HG03575 (cell line): ENCODE measurements at regions not wholly inside any gene's neighbourhood (a gene's known extent, or its start where the extent isn't known, plus 50 kb on each side); places are given as distances from the start of the nearest gene placed in this dataset.

Experiments used
- ATAC-seq: cut with Tn5 transposase; IDR thresholded peaks from one replicate; pipeline ENCODE4 v1.9.1; 2021; ENCODE audit not compliant: unreplicated experiment, insufficient number of reproducible peaks, low FRiP score; ENCODE audit errors: extremely low read depth

DNA sequence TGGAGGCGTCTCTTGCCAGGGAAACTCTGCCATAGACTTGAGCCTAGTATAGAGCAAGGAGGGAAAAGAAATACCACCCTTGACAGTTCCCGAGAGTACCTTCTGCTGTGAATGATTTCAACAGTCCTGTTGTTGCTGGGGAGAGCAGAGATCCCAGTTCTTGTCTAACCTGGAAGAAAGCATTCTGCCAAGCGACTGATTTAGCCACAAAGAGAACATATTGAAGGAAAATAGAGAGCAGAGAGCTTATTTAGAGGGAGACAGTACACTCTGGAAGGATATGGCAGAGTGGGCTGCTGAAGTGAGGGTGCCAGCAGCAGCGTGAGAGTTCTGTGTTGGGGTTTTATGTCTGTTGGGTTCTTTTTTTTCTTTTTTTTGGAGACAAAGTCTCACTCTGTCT, 966.9 kb upstream of the TMEM132C start:
- ATAC-seq: no peak

DNA sequence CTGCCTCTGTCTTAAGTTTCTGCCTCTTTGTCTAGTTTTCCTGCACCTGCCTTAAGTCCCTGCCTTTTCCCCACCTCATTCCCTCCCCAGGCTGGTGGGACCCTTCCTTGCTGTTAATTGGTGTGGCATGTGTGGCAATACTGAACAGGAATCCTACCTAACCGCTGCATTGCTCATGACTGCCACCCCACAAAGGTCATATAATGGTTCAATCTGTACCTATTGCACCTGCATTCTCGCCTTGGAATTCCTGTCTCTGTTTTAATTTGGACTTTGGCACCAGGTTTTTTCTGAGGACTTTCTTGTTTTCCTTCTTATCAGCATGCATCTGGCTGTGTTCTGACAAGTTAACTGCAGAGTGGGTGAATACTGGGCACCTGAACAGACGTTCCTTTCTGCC, 966.2 kb upstream of the TMEM132C start:
- ATAC-seq: no peak

DNA sequence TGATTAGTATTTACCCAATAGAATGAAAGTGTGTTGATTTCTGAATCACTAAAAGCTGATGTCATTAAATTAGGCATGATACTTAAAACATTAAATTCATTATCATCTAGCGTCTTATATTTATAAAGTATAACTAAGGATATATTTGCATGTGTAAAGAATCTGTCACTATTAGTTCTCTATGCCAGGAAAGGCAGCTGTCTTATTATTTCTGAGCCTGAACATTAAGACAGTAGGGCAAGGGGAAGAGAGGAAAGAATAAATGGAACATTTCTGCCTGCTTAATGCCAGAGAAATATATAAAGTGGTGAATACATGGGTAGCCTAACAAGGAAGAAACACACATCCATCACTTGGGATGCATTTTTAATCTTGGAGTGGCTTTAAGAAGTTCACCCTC, 965.1 kb upstream of the TMEM132C start:
- ATAC-seq: no peak

DNA sequence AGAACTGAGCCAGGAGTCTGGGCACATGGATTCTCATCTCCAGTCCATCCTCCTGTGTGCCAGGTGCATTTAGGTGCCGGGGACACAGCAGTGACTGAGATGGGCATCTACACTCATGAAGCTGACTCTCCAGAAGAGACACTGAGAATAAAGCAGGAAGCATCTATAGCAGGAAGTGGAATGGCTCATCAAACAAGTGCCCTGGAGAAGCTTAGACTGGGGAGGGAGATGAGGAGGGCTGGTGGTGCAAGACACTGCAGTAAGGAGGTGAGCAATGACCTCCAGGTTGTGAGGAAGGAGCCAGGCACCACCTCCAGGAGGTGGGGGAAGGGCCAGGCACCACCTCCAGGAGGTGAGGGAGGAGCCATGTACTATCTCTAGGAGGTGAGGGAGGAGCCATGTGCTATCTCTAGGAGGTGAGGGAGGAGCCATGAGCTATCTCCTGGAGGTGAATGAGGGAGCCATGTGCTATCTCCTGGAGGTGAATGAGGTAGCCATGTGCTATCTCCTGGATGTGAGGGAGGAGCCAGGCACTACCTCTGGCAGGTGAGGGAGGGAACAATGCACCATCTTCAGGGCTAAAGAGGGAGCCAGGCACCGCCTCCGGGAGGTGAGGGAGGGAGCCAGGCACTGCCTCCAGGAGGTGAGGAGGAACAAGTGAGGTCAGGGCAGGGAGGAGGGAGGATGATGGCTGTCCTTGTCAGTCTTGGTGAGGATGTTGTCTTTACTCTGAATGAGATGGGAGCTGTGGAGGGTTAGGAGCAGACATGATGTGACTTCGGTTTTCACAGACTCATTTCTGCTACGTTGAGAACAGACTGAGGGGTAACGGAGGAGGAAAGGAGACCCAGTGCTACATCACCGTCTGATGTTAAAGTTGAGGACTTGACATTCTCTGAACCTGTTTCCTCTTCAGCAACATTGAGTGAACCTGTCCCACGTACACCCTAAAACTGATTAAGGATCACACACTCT, 961.9 kb upstream of the TMEM132C start:
- no peak for ATAC-seq

DNA sequence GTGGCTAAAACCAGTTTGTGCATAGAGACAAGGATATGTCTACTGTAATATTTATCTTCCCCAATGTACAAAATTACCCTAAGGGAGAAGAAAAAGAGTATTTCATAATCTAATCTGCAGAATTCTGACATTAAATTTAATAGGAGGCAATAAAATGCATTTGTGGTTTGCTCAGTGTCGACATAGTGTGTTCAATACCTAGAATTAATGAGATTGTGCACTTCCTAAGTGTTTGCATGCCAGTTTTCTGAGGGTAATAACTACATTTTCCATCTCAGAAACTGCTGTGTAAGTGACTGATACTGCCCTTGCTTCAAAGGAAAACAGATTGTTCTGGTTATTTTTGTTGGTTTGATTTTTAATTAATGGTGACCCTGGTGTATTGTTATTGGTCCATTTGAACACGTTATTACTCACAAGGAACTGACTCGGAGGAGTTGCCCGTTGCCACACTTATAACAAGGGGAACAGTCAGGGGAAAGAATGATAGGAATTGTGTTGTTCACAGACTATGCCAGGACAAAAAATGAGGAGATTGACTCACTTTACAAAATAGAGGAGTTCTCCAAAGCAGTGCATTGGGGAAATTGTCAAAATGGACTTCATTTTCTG, 960.3 kb upstream of the TMEM132C start:
- no peak for ATAC-seq

DNA sequence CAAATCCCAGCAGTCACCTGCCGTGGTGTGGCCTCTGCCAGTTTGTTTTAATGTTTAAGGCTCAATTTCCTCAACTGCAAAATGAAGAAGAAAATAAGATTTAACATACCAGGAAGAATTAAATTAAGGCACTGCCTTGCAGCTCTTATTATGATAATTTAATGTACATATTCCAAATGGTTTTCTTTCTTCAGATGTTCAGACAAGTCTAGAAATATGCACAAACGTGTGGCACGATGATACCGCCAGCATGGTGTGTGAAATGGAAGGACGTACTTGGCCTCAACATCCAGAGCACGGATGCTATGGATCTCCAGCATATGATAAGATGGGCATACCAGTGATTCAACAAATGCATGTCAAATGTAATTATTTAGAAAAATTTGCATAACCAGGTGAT, 959.4 kb upstream of the TMEM132C start:
- no peak for ATAC-seq

DNA sequence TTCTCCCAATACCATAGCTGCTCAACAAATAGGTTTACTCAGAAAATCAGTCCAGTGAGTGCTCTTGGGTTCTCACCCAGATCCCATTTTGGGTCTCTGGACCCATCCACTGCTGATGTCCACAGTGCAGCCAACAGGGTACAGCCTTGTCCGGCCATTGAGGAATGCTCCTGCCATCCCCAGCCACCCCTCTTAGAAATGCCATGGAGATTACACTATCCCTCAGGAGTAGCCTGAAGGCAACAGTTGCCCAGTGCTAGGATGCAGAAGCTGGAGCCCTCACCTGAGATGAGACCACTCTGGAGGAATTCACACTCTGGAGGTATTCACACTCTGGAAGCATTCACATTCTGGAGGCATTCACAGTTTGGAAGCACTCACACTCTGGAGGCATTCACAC, 958.8 kb upstream of the TMEM132C start:
- ATAC-seq: no peak

DNA sequence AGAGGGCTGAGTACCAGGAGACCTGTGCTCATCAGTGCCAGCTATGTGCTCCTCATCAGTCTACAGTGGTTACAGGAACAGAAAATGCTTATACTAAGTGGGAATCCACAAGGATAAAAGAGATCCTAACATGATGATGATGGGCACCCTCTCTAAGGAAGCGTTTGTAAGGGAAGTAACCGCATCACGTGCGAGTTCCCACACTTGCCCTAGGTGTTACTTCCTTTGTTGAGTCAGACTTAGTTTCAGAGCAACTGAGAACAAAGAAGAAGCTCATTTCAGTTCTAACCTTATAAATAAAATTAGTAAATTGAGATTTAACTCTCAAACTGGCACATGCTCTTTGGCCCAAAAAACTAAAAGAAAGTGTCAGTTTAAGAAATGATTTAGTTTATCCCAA, 956.4 kb upstream of the TMEM132C start:
- no peak for ATAC-seq

DNA sequence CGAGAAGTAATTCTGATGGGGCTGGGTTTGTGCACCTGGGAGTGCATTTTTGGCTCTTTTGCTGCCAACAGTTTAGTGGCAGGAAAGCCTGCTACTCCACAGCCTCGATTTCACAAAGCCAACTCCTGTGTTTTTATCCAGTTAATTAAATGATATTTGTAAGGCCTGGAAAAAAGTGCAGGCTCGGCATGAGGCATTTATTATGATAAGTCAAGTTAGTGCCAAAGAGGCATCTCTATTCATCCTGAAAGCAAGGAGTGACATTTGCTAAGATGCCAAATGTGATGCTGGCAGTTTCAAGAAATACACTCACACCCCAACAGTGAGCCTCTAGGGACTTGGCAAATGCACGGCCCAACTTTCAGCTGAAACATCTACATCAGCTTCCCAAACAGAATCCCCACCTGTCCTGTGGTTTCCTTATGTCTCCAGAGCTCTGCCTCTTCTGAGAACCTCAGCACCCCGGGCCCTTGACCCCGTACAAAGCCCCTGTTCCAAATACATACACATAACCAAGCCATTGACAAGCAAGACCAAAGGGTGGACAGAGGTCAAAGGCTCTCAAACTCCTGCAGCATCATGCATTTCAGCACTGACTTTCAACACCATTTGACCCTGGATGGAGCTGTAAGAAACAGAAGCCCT, 955.1 kb upstream of the TMEM132C start:
- ATAC-seq: no peak

DNA sequence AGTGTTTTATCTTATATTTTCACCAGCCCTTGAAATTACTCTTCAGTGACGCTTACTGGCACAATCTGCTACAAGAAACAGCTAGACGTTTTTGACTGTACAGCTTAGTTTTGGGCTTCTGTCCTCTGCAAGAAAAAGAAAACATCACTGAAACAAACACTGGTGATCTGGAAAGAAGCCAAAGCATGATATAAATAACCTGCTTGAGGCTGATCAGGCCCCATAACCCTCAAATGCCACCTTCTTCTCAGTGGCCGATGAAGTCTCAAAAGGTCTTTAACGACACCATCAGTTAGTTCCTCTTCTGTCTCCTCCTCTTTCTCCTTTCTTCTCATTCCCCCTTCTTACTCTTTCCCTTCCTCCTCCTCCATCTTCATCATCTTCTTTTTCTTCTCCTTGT, 942.3 kb upstream of the TMEM132C start:
- no peak for ATAC-seq

DNA sequence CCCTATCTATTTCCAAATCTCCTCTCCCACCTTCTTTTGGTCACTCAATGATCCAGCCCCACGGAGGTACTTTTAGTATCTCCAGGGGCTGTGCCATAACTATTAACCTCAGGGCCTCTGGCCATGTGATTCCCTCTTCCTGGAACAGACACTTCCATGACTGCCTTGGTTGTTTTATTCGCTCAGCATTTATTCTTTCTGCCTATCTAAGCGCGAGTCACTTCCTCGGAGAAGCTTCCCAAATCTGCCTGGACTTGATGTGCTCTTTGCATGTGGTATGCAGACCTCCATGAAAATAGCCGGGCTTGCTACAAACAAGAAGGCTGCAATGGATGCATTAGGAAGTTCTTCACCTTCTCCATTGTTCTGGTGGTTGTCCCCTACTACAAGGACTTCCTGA, 939.0 kb upstream of the TMEM132C start:
- no peak for ATAC-seq

DNA sequence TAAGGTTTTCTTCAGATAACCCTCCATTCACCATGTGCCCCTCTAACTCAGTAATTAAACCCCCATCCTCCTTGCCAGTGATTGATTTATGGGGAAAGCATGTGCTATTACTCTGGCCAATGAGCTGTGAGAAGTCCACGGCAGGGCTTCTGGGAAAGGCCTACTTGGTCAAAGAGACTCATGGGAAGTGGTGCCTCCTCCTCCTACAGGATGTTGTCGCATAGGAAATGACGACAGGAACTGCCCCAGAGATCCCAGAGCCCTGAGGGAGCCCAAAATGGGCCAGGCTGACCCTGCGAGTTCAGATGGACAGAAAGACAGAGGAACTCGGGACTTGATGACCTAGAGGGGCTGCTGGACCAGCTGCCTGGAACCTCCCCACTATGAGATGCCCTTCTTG, 938.1 kb upstream of the TMEM132C start:
- ATAC-seq: no peak

DNA sequence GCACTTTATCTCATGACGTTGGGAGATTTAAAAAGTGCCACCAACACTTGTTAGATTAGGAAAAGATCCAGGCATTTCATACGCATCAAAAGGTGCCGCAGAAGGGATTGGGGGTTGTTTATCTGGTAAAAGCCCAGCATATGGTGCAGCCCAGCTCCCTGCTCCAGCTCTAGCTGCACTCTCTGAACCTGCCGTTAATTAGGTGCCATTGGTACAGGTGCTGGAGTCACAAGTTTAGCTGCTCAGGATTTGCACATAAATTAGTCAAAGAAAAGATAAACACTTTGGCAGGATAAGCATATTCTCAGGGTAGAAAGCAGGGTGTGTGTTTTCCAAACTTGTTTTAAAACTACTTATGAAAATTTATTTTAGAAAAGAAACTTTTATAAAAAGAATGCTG, 932.6 kb upstream of the TMEM132C start:
- ATAC-seq: no peak

DNA sequence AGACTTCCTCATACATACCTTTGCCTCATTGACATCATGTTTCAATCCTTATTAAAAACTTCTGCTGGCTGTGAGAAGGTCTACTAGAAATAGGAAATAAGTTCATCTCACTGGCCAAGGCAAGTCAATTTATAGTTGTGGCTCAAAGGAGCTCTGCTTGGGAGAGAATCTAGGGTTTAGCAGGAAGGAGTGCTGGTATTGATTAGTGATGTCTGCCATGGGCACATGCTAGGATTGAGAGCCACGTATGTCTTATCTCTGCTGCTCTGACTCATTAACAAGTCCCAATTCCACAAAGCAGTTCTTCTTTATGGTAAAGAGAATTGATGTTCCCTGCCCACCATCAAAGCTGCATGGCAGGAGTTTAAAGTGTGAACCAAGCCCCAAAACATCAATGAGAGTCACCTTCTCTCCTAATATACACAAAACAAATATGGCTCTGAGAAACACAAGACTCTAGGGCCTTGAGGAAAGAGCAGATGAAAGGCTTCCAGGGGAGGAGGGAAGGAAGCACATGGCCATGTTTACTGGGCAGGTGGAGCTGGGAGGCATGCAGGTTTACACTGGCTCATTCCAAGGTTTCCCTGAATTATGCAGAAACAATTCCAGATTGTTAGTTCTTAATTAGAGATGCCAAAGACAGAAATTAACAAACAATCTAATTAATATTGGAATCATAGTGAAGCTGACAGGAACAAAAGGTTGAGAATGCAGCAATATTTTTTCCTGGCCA, 931.9 kb upstream of the TMEM132C start:
- no peak for ATAC-seq

DNA sequence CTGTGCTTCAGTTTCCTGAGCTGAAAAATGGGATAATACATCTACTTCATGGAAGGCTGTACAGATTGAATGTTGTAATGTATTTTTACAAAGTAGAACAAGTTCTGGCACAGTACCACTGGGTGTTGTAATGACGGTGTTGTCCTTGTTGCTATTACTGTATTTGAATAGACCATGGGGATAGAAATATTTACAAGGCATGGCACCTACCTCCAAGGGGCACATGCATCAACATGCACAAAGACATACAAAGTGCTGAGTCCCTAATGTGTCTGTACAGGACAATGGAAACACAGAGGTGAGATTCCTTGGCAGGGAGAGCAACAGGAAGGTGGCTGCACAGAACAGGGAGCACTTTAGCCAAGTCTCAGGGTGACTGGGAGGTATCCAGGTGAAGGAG, 930.6 kb upstream of the TMEM132C start:
- ATAC-seq: no peak

DNA sequence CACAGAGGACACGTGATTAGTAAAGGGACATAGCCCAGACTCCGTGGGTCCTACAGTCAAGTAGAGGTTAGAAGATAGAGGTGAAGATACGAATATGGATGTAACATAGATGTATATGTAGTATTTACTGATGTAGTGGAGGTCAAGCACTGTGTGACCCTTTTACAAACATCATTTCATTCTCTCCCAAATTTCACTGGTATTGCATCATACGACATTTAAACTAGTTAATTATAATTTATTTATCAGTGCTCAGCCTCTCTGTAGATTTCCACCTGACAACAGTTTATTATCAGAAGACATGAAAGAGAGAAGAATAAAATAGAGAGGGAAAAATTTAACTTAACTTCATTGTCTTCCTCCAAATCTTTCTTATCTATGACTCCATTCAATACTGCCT, 927.9 kb upstream of the TMEM132C start:
- no peak for ATAC-seq

DNA sequence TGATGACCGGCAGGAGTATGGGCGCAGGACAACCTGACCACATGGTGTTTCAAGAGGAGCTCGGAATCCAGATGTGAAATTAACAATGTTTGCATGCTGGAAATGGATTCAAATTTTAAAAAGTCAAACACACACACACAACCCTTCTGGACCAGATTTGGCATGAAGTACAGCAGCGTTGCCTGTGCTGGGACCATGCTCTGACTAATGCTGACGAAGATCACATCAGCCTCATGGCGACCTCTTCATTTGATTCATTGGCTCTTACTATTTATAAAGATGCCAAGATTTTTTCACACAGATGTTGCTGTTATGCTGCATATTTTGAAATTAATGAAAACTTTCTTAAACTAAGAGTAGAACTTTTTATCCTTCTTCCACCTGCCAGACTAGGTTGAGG, 926.6 kb upstream of the TMEM132C start:
- ATAC-seq: no peak

DNA sequence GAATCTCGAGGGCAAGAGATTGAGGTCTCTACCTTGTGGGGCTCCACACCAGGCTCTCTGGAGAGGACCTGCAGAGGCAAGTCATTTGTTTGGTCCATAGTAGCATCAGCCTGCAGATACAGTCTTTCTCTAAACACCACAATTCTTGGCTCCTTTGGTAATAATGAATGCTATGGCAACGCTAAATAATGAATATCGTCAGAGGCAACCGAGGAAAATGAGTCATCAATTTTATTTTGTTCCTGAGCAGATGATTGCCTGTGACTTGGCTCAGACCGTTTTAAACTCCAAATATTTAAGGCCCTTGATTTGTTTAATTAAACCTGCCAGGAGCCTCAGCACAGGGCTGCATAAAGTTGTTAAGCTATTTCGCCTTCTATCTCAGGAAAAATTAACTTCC, 924.1 kb upstream of the TMEM132C start:
- ATAC-seq: no peak

DNA sequence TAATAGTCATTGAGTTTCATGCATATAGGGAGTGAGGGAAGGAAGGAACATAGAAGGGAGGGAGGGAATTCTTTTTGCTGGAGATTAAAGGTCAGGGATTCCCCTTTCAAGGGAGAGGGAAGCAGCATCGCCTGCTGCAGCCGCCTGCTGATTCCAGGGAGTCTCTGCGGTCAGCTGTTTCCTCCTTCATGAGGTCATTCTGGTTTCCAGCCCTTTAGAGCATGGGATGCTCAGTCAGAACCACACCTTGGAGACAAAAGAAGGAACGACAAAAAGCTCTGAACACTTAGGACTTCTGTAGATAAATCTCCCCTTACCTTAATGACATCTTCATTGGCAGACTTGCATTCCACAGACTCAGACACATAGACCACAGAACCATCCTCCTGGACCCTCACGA, 923.0 kb upstream of the TMEM132C start:
- ATAC-seq: no peak
